GM19043 (cell line): ENCODE measurements at regions not wholly inside any gene's neighbourhood (a gene's known extent, or its start where the extent isn't known, plus 50 kb on each side); places are given as distances from the start of the nearest gene placed in this dataset.
"Not testable (repeated sequence)": the region's sequence is repeated elsewhere in the genome, so short reads cannot be mapped to it uniquely, and the experiment has no call there.

Experiments
- ATAC-seq: cut with Tn5 transposase; IDR thresholded peaks from one replicate; pipeline ENCODE4 v1.9.1; 2021; ENCODE audit warnings: low read depth; ENCODE audit not compliant: unreplicated experiment

DNA sequence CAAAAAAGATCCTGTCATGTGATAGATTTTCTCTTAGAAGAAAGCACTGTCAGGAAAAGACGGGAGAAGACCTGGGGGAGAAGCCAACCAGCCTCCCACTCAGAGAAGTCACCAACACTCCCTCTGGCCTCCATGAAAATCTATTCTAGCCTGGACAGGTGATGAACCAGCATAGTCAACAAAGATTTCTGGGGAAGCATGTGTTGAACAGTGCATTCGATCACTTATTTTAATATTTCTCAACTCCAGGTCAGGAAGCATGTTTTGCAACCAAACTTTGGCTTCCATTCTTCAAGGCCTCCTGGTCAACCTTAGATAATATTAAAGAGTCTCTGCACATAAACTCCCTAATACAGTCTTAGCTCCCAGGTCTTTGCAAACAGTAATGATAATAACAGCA, 74.7 kb upstream of the ERCC4 start:
- ATAC-seq = no peak

DNA sequence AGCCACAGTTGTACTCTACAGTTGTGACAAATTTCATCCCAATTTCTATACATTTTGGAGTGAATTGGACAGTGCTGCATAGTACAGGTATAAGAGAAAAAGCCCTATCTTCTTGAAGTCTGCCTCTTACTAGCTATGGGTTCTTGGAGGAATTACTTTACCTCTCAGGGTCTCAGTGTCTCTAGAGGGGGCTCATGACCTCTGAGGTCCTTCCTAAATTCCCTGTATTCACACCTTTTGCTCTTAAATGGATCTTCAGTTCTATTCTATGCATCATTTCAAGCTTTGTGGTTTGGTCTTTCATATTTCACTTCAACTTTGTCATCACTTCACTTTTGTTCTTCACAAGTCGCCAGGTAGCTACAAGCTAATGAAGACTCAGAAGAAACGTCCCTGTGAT, 71.2 kb upstream of the ERCC4 start:
- no peak for ATAC-seq

DNA sequence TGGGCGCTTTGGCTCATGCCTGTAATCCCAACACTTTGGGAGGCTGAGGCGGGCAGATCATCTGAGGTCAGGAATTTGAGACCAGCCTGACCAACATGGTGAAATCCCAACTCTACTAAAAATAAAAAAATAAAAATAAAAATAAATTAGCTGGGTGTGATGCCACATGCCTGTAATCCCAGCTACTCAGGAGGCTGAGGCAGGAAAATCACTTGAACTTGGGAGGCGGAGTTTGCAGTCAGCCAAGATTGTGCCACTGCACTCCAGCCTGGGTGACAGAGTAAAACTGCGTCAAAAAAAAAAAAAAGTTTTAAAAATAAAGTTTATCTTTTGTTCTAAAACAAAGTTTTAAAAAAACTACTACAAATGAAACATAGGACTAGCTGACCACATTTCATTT, 69.8 kb upstream of the ERCC4 start:
- ATAC-seq = not testable (repeated sequence)

DNA sequence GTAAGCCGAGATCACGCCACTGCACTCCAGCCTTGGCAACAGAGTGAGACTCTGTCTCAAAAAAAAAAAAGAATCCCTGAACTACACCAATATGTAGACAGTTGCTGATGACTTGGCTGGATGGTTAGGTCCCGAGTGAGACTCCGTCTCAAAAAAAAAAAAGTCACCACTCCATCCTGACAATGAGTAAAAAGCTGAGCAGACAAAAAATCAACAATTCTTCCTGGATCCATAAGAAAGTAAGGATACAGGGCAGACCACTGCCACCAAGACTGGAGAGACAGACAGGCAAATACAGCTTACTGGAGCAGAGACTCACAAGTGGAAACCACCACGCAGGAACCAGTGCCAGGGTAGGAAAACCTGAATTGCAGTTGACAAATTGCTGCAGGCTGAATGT, 67.1 kb upstream of the ERCC4 start:
- no peak for ATAC-seq

DNA sequence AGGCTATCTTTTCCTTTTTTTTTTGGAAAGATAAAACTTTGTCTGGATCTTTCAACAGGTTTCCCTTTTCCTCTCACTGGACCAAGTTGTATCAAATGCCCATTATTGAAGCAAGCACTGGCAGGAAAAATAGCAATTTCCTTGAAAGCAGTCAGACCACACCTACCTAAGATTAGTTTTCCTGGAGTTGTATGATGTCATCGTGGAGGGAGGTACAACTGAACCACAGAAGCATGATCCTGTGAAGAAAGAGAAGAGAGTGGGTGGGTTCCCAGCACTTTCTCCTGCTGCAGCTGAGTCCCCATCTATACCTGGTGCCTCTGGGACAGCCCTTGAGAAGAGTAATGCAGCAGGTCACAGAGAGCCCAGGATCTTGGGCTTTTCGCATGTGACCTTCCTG, 63.6 kb upstream of the ERCC4 start:
- no peak for ATAC-seq

DNA sequence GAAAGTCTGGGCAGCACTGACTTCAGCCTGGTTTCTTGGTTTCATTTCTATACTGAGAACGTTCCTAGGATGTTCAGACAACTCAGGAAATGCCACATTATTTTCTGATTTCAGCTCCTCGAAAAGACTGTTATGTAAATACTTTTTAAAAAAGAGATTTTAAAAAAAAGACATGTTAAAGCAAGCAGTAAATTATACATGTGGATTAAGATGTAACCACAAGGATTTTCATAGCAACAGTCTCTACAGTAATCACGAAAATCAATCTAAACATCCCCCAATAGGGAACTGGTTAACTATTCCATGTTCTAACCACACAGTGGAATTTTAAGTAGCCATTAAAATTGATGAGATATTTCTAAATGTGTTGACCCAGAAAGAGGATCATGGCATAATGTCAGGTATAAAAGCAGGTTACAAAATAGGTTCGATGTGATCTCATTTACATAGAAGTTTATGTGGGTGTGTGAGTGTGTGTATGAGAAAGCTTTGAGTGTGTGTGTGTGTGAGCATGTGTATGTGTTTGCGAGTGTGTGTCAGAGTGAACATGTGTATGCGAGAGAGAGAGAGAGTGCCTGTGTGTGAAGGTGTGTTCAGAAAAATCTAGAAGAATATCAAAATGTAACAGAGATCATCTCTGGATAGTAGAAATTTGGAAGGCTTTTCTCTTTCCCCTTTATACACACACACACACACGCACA, 63.0 kb upstream of the ERCC4 start:
- ATAC-seq = no peak

DNA sequence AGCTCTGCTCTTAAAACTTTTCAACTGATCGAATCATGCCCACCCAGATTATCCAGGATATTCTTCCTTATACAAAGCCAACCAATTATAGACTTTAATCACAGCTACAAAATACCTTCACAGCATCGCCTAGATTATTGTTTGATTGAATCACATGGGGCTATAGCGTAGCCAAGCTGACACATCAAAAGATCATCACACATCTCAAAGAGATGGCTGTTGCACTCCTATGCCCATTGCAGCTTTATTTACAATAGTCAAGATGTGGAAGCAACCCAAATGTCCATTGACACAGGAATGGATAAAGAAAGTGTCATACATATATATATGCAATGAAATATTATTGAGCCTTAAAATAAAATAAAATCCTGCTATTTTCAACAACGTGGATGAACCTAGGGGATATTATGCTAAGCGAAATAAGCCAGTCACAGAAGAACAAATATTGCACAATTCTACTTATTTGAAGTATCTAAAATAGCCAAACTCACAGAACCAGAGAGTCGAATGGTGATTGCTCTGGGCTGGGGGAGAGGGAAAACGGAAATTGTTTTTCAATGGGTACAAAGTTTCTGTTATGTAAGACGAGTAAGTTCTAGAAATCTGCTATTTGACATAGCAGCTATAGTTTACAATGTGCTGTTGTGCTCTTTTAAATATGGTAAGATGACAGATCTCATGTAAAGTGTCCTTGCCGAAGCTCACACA, 60.9 kb upstream of the ERCC4 start:
- ATAC-seq = no peak

DNA sequence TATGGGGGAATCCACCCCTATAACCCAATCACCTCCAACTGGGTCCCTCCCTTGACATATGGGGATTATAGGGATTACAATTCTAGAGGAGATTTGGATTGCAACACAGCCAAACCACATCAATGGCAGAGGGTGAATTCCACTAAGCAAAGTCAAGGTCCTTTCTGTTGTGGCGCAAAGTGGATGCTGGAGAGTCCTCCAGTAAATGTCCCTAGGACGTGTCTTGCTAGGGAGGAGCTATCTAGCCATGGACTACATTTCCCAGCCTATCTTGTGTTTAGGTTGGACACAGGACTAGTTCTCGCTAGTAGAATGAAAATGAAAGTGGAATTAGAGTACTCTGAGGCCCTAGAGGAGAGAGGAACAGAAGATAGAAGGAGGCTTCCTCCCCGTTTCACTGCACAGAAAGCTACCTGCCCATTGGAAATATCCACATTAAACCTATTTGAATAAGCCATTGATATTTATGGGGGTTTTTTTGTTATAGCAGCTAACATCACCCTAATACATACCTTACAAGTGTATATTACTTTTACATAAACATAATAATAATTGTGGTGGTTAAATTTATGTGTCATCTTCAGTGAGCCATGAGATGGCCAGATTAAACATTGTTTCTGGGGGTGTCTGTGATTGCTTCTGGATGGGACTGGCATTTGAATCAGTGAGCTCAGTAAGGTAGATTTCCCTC, 56.7 kb upstream of the ERCC4 start:
- ATAC-seq = no peak

DNA sequence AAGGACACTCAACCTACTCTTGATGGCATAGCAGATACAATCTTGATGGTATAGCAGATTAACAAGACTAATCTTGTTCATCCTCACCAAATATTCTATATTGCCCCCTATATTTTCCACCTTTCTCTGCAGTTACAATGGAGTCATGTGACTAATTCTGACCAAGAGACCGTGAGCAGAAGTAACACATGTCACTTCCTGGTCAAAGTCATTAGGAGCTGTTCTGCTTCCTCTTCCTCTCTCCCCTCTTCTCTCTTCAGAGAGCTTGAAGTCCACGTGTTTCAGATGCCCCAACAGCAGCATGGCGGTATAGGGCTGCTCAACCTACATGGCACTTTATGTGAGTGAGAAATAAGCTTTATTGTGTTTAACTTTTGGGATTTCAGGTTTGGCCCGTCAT, 55.3 kb upstream of the ERCC4 start:
- ATAC-seq = no peak

DNA sequence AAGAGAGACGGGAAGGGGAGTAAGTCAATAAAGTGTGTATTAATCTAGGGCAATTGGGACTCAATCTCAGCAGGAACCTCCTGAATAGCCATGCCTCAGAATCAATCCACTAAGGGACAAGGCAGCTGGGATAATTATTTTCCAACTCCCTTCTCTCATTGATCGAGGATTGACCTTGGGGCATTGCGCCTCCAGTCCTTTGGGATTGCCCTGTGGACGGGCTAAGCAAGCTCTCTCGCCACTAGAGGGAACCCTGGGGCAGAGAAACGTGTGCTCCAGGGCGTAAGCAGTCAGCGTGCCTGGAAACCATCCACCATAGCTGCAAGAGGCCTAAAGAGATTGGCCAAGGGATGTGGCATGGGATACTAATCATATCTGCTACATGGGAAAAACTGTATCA, 53.9 kb upstream of the ERCC4 start:
- ATAC-seq = no peak
